MCF 10A (cell line): ENCODE measurements at regions not wholly inside any gene's neighbourhood (a gene's known extent, or its start where the extent isn't known, plus 50 kb on each side); places are given as distances from the start of the nearest gene placed in this dataset.

ENCODE experiments used
- BruUV-seq: library from RNA; stranded (reverse); fragments of 400-500 nt; replicated peaks from 2 replicates; lab custom pipeline; 2021; lab: Mats Ljungman, UMichigan
- CTCF ChIA-PET: fragments of 300-600 bp; sonication (Branson Sonifier 250); formaldehyde crosslinking; extraction: SDS; loops from one replicate; lab custom pipeline; 2021; ENCODE audit warnings: antibody characterized with exemption, inconsistent platforms; lab: Yijun Ruan, JAX
- POLR2A ChIA-PET: fragments of 300-600, 350-650 bp; sonication (Branson Sonifier 250); formaldehyde crosslinking; extraction: SDS; loops from one replicate; lab custom pipeline; 2020; ENCODE audit warnings: antibody characterized with exemption, inconsistent platforms; lab: Yijun Ruan, JAX
- DNase-seq: peaks from one replicate; pipeline ENCODE4 v3.0.0-alpha.2; 2018; ENCODE audit not compliant: unreplicated experiment
- H3K27ac Mint-ChIP-seq: one replicate; pipeline ENCODE4 v1.8.0; 2022; ENCODE audit warnings: mild to moderate bottlenecking, low read depth, mixed read lengths; ENCODE audit not compliant: unreplicated experiment
- H3K27me3 Mint-ChIP-seq: one replicate; pipeline ENCODE4 v1.8.0; 2022; ENCODE audit warnings: mixed read lengths; ENCODE audit not compliant: insufficient read depth, unreplicated experiment
- H3K36me3 Mint-ChIP-seq: one replicate; pipeline ENCODE4 v1.8.0; 2022; ENCODE audit warnings: mild to moderate bottlenecking, moderate library complexity, mixed read lengths; ENCODE audit not compliant: insufficient read depth, unreplicated experiment
- H3K4me1 Mint-ChIP-seq: one replicate; pipeline ENCODE4 v1.8.0; 2022; ENCODE audit warnings: mixed read lengths; ENCODE audit not compliant: insufficient read depth, unreplicated experiment
- H3K4me3 Mint-ChIP-seq: one replicate; pipeline ENCODE4 v1.8.0; 2022; ENCODE audit warnings: mild to moderate bottlenecking, moderate library complexity, mixed read lengths; ENCODE audit not compliant: unreplicated experiment
- H3K9me3 Mint-ChIP-seq: one replicate; pipeline ENCODE4 v1.8.0; 2022; ENCODE audit warnings: mixed read lengths; ENCODE audit not compliant: unreplicated experiment
- CTCF ChIP-seq: fragments of 200-600 bp; IDR thresholded peaks from one replicate; pipeline ENCODE4 v1.8.0; 2022; ENCODE audit warnings: antibody characterized with exemption, mild to moderate bottlenecking; ENCODE audit not compliant: unreplicated experiment
- intact Hi-C: fragments of 100-400 bp; cut with micrococcal nuclease; formaldehyde crosslinking; loops from 2 replicates; pipeline ENCODE4 v1.14.1; 2022

GRCh38 chr17:69729944-69730343 lies 315.4 kb downstream of the MAP2K6 start:
- no peak overlapping the region for H3K27ac Mint-ChIP-seq
- H3K4me3 Mint-ChIP-seq: no peak overlapping the region
- POLR2A ChIA-PET: interaction anchor here (0.8 to 7.2 kb wide), 13 partner anchors 13 to 408 kb away, joined by 3 to 55 read pairs (median 5); partner anchors contain the start of gene KCNJ16
- CTCF ChIA-PET: interaction anchor here (0.8 to 3.1 kb wide), 4 partner anchors 26 to 419 kb away, joined by 4 to 13 read pairs (median 6); no protein-coding TSS in a partner anchor
- TF ChIP-seq CTCF: no peak
- H3K36me3 Mint-ChIP-seq: no peaks in the 10 kb centered on the region
- H3K4me1 Mint-ChIP-seq: peaks cover 40% of the 10 kb centered on the region
- no peaks in the 10 kb centered on the region for H3K9me3 Mint-ChIP-seq
- BruUV-seq: no TSS peak
- no peaks in the 10 kb centered on the region for H3K27me3 Mint-ChIP-seq
- DNase-seq: peak; percentile 81
- intact Hi-C loops: no loop called here

GRCh38 chr17:69732272-69732918 lies 317.9 kb downstream of the MAP2K6 start:
- Mint-ChIP-seq H3K27ac (peak overlapping the region; percentile 90), H3K36me3 (no peaks in the 10 kb centered on the region), H3K9me3 (no peaks in the 10 kb centered on the region), H3K4me1 (peaks cover 36% of the 10 kb centered on the region), H3K27me3 (no peaks in the 10 kb centered on the region), H3K4me3 (no peak overlapping the region)
- CTCF ChIA-PET: interaction anchor here (1.0 to 2.6 kb wide), 3 partner anchors 26 to 343 kb away, joined by 3 to 24 read pairs (median 3); no protein-coding TSS in a partner anchor
- TF ChIP-seq CTCF: no peak
- POLR2A ChIA-PET: interaction anchor here (0.8 to 7.2 kb wide), 14 partner anchors 9 to 436 kb away, joined by 3 to 55 read pairs (median 7); no protein-coding TSS in a partner anchor
- intact Hi-C loops: no loop called here
- no TSS peak for BruUV-seq
- no peak for DNase-seq

GRCh38 chr17:69733171-69734012 lies 318.9 kb downstream of the MAP2K6 start:
- Mint-ChIP-seq H3K9me3 (no peaks in the 10 kb centered on the region), H3K4me3 (peak overlapping the region; percentile 37), H3K36me3 (no peaks in the 10 kb centered on the region), H3K27ac (peak overlapping the region; percentile 90), H3K27me3 (no peaks in the 10 kb centered on the region), H3K4me1 (peaks cover 36% of the 10 kb centered on the region)
- ChIA-PET POLR2A (interaction anchor here (0.6 to 7.2 kb wide), 20 partner anchors 10 to 701 kb away, joined by 3 to 55 read pairs (median 5); no protein-coding TSS in a partner anchor), CTCF (interaction anchor here (0.6 to 2.6 kb wide), 4 partner anchors 25 to 342 kb away, joined by 3 to 24 read pairs (median 3); no protein-coding TSS in a partner anchor)
- no TSS peak for BruUV-seq
- no peak for TF ChIP-seq CTCF
- intact Hi-C loops: no loop called here
- DNase-seq: peak; percentile 93
